Ishikawa (cell line): ENCODE measurements at regions not wholly inside any gene's neighbourhood (a gene's known extent, or its start where the extent isn't known, plus 50 kb on each side); places are given as distances from the start of the nearest gene placed in this dataset.
A peak's percentile ranks its signal among the peaks of the same experiment; 100 is the strongest.

Experiments
- CEBPB ChIP-seq: IDR thresholded peaks from 2 replicates; pipeline ENCODE4 v1.6.1; 2012
- CREB1 ChIP-seq: IDR thresholded peaks from 2 replicates; pipeline ENCODE4 v1.6.1; 2012; ENCODE audit warnings: low read depth
- EGR1 ChIP-seq: IDR thresholded peaks from 2 replicates; pipeline ENCODE4 v1.6.1; 2012
- EP300 ChIP-seq: IDR thresholded peaks from 2 replicates; pipeline ENCODE4 v1.6.1; 2012; ENCODE audit warnings: borderline replicate concordance
- FOXM1 ChIP-seq: IDR thresholded peaks from 2 replicates; pipeline ENCODE4 v1.6.1; 2012; ENCODE audit warnings: low read depth, borderline replicate concordance
- NFIC ChIP-seq: IDR thresholded peaks from 2 replicates; pipeline ENCODE4 v1.6.1; 2012
- RAD21 ChIP-seq: IDR thresholded peaks from 2 replicates; pipeline ENCODE4 v1.6.1; 2012; ENCODE audit warnings: low read depth
- TAF1 ChIP-seq: IDR thresholded peaks from 2 replicates; pipeline ENCODE4 v1.6.1; 2012; ENCODE audit warnings: low read depth, mild to moderate bottlenecking
- TCF12 ChIP-seq: IDR thresholded peaks from 2 replicates; pipeline ENCODE4 v1.6.1; 2012; ENCODE audit warnings: low read depth
- TEAD4 ChIP-seq: IDR thresholded peaks from 2 replicates; pipeline ENCODE4 v1.6.1; 2012
- YY1 ChIP-seq: IDR thresholded peaks from 2 replicates; pipeline ENCODE4 v1.6.1; 2012; ENCODE audit warnings: low read depth
- ZBTB7A ChIP-seq: IDR thresholded peaks from 2 replicates; pipeline ENCODE4 v1.6.1; 2012; ENCODE audit warnings: low read depth
- TF ChIP-seq, protein P1 (sequence below): IDR thresholded peaks from 2 replicates; pipeline ENCODE4 v1.6.1; 2012
- TF ChIP-seq, protein P2 (sequence below): IDR thresholded peaks from 2 replicates; pipeline ENCODE4 v1.6.1; 2012
- TF ChIP-seq, protein P3 (sequence below): IDR thresholded peaks from 2 replicates; pipeline ENCODE4 v1.6.1; 2012; ENCODE audit warnings: low read depth, mild to moderate bottlenecking

DNA sequence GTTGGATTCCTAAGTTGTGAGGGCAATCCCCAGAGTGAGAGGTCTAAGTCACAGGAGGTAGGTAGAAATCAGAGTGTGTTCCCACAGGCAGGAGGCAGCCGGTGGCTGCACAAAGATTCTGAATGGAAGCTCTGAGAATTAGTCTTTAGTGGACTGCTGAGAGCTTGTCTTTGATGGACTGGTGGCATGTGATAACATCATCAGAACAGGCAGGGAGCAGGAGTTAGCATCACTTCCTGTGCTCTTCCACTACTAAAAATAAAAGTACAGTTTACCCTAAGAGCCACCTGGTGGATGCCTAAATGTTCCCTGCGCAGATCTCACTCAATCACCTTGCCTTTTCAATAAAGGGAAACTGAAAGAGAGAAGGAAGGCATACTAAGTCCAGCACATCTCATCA lies 294.6 kb upstream of the POU3F2 start:
- 0 out of 2 replicates have a peak, but pooled peaks have one; percentile 1 for TF ChIP-seq RAD21
- no peak for TF ChIP-seq TCF12

DNA sequence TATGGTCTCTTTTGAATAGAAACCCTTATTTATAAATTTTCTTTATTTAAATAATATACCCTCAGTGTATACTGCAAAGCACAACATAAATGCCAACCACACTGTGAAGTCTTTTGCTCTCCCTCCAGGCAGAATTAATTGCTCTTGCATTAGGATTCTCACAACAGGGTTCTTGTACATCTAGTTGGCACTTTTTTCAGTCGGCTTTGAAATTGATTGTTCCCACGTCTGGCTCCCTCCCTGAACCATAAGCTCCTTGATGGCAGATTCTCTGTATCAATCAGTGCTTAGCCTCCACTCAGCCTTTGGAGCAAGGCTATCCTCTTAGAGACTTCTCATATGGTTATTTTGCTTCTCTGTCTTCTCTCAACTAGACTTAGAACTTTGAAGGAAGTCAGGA lies 288.0 kb upstream of the POU3F2 start:
- TF ChIP-seq ZBTB7A (no peak), YY1 (no peak), TEAD4 (no peak), NFIC (no peak), EP300 (no peak), EGR1 (no peak), CEBPB (no peak), FOXM1 (no peak), TCF12 (no peak), RAD21 (no peak), TAF1 (no peak), CREB1 (no peak)
- TF ChIP-seq, protein P1, sequence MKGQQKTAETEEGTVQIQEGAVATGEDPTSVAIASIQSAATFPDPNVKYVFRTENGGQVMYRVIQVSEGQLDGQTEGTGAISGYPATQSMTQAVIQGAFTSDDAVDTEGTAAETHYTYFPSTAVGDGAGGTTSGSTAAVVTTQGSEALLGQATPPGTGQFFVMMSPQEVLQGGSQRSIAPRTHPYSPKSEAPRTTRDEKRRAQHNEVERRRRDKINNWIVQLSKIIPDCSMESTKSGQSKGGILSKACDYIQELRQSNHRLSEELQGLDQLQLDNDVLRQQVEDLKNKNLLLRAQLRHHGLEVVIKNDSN = no peak
- TF ChIP-seq, protein P2, sequence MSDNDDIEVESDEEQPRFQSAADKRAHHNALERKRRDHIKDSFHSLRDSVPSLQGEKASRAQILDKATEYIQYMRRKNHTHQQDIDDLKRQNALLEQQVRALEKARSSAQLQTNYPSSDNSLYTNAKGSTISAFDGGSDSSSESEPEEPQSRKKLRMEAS = no peak
- TF ChIP-seq, protein P3, sequence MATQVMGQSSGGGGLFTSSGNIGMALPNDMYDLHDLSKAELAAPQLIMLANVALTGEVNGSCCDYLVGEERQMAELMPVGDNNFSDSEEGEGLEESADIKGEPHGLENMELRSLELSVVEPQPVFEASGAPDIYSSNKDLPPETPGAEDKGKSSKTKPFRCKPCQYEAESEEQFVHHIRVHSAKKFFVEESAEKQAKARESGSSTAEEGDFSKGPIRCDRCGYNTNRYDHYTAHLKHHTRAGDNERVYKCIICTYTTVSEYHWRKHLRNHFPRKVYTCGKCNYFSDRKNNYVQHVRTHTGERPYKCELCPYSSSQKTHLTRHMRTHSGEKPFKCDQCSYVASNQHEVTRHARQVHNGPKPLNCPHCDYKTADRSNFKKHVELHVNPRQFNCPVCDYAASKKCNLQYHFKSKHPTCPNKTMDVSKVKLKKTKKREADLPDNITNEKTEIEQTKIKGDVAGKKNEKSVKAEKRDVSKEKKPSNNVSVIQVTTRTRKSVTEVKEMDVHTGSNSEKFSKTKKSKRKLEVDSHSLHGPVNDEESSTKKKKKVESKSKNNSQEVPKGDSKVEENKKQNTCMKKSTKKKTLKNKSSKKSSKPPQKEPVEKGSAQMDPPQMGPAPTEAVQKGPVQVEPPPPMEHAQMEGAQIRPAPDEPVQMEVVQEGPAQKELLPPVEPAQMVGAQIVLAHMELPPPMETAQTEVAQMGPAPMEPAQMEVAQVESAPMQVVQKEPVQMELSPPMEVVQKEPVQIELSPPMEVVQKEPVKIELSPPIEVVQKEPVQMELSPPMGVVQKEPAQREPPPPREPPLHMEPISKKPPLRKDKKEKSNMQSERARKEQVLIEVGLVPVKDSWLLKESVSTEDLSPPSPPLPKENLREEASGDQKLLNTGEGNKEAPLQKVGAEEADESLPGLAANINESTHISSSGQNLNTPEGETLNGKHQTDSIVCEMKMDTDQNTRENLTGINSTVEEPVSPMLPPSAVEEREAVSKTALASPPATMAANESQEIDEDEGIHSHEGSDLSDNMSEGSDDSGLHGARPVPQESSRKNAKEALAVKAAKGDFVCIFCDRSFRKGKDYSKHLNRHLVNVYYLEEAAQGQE = no peak

DNA sequence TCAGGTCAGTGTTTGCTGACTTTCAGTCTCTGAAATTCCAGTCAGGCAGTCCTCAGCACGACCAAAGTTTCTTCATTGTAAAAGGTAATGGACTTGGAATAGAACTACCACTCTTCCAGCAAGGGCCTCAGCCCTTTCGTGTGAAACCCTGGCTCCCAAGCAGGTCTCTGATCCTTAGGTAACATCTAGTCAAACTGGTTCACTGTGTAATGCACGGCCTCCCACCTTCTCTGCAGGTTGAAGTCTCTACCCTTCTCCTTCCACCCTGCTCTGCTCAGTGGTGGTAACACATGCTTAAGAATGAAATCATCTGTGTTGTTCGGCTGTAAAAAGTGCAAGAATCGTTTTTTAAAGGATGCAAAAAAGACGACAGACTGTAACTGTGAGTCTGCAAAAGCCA lies 287.2 kb upstream of the POU3F2 start:
- TF ChIP-seq RAD21 (no peak), TAF1 (no peak), YY1 (no peak), EP300 (no peak), CEBPB (no peak), TEAD4 (no peak), ZBTB7A (no peak), TCF12 (no peak), CREB1 (no peak), EGR1 (no peak), FOXM1 (no peak), NFIC (no peak)
- TF ChIP-seq, protein P1 = no peak
- TF ChIP-seq, protein P3 = no peak
- TF ChIP-seq, protein P2 = no peak

DNA sequence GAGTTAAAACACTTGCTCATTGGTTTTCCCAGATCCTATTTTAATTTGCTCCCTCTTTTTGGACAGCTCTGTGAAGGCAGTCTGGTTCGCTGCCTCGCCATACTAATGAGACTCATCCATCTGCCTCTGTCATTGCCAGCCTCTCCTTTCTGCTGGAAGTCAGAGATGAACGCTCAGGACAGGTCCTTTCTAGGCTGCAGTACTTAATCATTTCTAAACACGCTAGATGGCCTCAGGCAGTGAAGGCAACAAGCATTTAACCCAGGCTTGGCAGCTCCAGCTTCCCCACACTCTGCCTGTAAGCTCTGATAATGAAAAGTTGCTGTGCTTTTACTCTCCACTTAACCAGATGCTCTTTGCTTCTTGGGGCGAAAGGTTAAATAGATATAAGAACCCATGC lies 286.7 kb upstream of the POU3F2 start:
- TF ChIP-seq YY1 (no peak), RAD21 (no peak)

DNA sequence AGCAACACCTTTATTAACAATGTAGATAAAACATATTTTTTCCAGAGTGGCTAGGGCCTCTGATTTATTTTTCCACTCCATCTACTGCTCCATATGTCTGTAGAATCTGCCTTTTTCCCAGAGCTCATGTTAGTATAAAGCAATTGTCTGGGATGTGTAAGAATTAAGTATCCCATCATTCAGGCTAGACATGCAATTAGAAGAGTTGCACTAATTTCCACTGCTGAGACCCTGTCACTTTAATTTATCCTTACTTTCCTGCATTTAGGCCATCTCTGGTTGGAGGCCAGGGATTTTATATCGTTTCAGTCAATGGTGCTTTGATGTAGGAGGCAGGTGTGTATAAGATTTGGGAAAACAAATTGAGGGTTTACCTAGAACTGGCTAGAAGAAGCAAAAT lies 286.1 kb upstream of the POU3F2 start:
- no peak for TF ChIP-seq NFIC

DNA sequence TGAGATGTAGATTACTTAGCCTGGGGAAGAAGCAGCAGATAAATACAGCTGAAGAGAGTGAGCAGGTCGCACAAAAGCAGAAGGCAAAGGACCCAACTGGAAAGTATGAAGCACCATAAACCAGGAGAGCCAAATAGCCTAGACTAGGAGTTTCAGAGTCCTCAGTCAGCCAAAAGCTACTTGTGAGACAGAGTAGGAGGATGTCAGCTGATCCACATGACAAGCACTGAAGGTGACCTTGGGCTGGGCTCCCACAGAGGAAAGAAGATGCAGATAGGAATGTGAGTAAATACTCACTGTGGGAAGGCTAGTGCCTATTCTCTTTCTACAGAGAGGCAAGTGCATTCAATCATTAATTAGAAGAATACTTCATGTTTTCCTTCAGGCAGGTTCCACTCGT lies 274.0 kb upstream of the POU3F2 start:
- no peak for TF ChIP-seq TEAD4
- TF ChIP-seq, protein P1 = no peak
- TF ChIP-seq CREB1 = no peak
- no peak for TF ChIP-seq CEBPB
- no peak for TF ChIP-seq YY1

DNA sequence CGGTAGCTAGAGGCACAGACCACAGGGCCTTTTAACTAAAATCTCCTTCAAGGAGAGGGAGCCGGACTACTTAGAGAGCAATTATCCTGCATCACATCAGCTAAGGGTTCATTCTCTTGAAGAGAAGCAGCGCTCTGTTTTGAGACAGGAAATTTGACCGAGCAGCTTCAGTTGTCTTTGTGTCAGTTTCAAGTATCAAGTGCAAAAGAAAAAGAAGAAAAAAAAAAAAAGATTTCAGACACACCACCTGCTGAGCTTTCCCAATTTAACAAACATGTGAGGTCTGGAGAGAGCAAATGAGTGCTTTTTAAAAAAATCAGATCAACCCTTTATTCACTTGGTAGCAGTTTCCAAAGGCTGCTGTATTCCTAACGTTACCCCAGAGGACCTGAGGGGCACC lies 273.5 kb upstream of the POU3F2 start:
- TF ChIP-seq EGR1 = no peak
- no peak for TF ChIP-seq CREB1
- TF ChIP-seq NFIC = no peak
- TF ChIP-seq EP300 = no peak
- no peak for TF ChIP-seq ZBTB7A
- TF ChIP-seq TCF12 = no peak
- no peak for TF ChIP-seq CEBPB
- no peak for TF ChIP-seq TEAD4
- TF ChIP-seq FOXM1 = no peak
- TF ChIP-seq, protein P3 = no peak
- no peak for TF ChIP-seq TAF1
- TF ChIP-seq RAD21 = no peak
- no peak for TF ChIP-seq YY1
